ENCODE measurements at regions not wholly inside any gene's neighbourhood (a gene's known extent, or its start where the extent isn't known, plus 50 kb on each side); places are given as distances from the start of the nearest gene placed in this dataset.

- H3K36me3 Mint-ChIP-seq (ENCODE audit: insufficient read depth, unreplicated experiment), result no peaks in the 10 kb centered on the region
- no TSS peak for BruUV-seq (replicated peaks)
These were observed 165.0 kb downstream of the ETS2 start for GRCh38 chr21:38970765-38971164.

GRCh38 chr21:38968887-38969543 lies 163.3 kb downstream of the ETS2 start:
- H3K36me3 Mint-ChIP-seq (ENCODE audit: insufficient read depth, unreplicated experiment), result no peaks in the 10 kb centered on the region

More at GRCh38 chr21:38970765-38971164, 165.0 kb downstream of the ETS2 start:
- no peaks in the 10 kb centered on the region for H3K9me3 Mint-ChIP-seq (ENCODE audit: unreplicated experiment)
- TF ChIP-seq CTCF (IDR thresholded peaks at IDR 0.05; ENCODE audit: unreplicated experiment), result no peak
- H3K4me3 Mint-ChIP-seq (ENCODE audit: unreplicated experiment), result no peak overlapping the region
- no peak for DNase-seq (ENCODE audit: unreplicated experiment)
- H3K4me1 Mint-ChIP-seq (ENCODE audit: insufficient read depth, unreplicated experiment), result no peaks in the 10 kb centered on the region
- intact Hi-C loops (cut with micrococcal nuclease), result no loop called here
- H3K27ac Mint-ChIP-seq (ENCODE audit: low read depth, unreplicated experiment), result no peak overlapping the region
- no peaks in the 10 kb centered on the region for H3K27me3 Mint-ChIP-seq (ENCODE audit: insufficient read depth, unreplicated experiment)
- ChIA-PET CTCF (no interaction called here), POLR2A (no interaction called here)

GRCh38 chr21:38965910-38966504 lies 160.3 kb downstream of the ETS2 start:
- peaks cover 6% of the 10 kb centered on the region for H3K36me3 Mint-ChIP-seq (ENCODE audit: insufficient read depth, unreplicated experiment)
- H3K9me3 Mint-ChIP-seq (ENCODE audit: unreplicated experiment), result peaks cover 17% of the 10 kb centered on the region
- no peaks in the 10 kb centered on the region for H3K27me3 Mint-ChIP-seq (ENCODE audit: insufficient read depth, unreplicated experiment)
- intact Hi-C loops (cut with micrococcal nuclease), result no loop called here
- POLR2A ChIA-PET, result interaction anchor here (0.9 to 2.2 kb wide), 2 partner anchors 12 to 40 kb away, joined by 3 to 6 read pairs; no protein-coding TSS in a partner anchor
- peak; percentile 8 for DNase-seq (ENCODE audit: unreplicated experiment)
- no peak overlapping the region for H3K27ac Mint-ChIP-seq (ENCODE audit: low read depth, unreplicated experiment)
- CTCF ChIA-PET, result no interaction called here
- no peaks in the 10 kb centered on the region for H3K4me1 Mint-ChIP-seq (ENCODE audit: insufficient read depth, unreplicated experiment)
- H3K4me3 Mint-ChIP-seq (ENCODE audit: unreplicated experiment), result no peak overlapping the region
- no TSS peak for BruUV-seq (replicated peaks)
- no peak for TF ChIP-seq CTCF (IDR thresholded peaks at IDR 0.05; ENCODE audit: unreplicated experiment)

More at GRCh38 chr21:38968887-38969543, 163.3 kb downstream of the ETS2 start:
- POLR2A ChIA-PET, result no interaction called here
- Mint-ChIP-seq H3K9me3 (ENCODE audit: unreplicated experiment) (peaks cover 4% of the 10 kb centered on the region), H3K4me3 (ENCODE audit: unreplicated experiment) (no peak overlapping the region), H3K27ac (ENCODE audit: low read depth, unreplicated experiment) (no peak overlapping the region), H3K27me3 (ENCODE audit: insufficient read depth, unreplicated experiment) (no peaks in the 10 kb centered on the region), H3K4me1 (ENCODE audit: insufficient read depth, unreplicated experiment) (no peaks in the 10 kb centered on the region)
- no TSS peak for BruUV-seq (replicated peaks)
- CTCF ChIA-PET, result no interaction called here
- no peak for TF ChIP-seq CTCF (IDR thresholded peaks at IDR 0.05; ENCODE audit: unreplicated experiment)
- no peak for DNase-seq (ENCODE audit: unreplicated experiment)
- intact Hi-C loops (cut with micrococcal nuclease), result no loop called here

GRCh38 chr21:38965241-38965640 lies 159.5 kb downstream of the ETS2 start:
- TF ChIP-seq CTCF (IDR thresholded peaks at IDR 0.05; ENCODE audit: unreplicated experiment), result no peak
- Mint-ChIP-seq H3K36me3 (ENCODE audit: insufficient read depth, unreplicated experiment) (peaks cover 6% of the 10 kb centered on the region), H3K27me3 (ENCODE audit: insufficient read depth, unreplicated experiment) (no peaks in the 10 kb centered on the region), H3K4me3 (ENCODE audit: unreplicated experiment) (no peak overlapping the region), H3K4me1 (ENCODE audit: insufficient read depth, unreplicated experiment) (no peaks in the 10 kb centered on the region), H3K9me3 (ENCODE audit: unreplicated experiment) (peaks cover 17% of the 10 kb centered on the region), H3K27ac (ENCODE audit: low read depth, unreplicated experiment) (no peak overlapping the region)
- ChIA-PET POLR2A (interaction anchor here (0.6 kb wide), 1 partner anchor 673 kb away, joined by 3 read pairs; no protein-coding TSS in a partner anchor), CTCF (interaction anchor here (0.6 kb wide), 1 partner anchor 13 kb away, joined by 3 read pairs; no protein-coding TSS in a partner anchor)
- BruUV-seq (replicated peaks), result no TSS peak
- intact Hi-C loops (cut with micrococcal nuclease), result no loop called here
- DNase-seq (ENCODE audit: unreplicated experiment), result no peak
